ENCODE measurements at regions not wholly inside any gene's neighbourhood (a gene's known extent, or its start where the extent isn't known, plus 50 kb on each side); places are given as distances from the start of the nearest gene placed in this dataset.

DNA sequence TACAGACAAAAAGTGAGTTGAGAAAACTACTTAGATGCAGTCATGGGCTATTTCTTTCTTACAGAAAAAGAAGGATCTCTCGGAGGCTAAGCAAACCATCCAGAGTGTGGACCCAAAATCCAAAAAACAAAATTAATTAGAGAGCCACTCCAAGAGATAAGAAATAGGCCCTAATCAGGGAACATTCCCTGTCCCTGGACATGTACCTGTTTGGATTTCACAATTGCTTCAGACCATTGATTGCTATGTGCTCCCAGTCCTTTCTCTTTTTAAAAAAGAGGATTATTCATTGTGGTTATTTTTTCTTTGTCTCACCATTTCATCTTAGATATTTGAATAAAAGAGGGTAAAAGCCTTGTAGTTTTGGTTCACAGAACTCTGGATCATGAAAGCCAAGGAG lies 549.9 kb downstream of the ETNK1 start:
- Histone ChIP-seq H3K27me3 (replicated peaks; ENCODE audit: control insufficient read depth, insufficient read depth, low read length) (no peaks in the 10 kb centered on the region), H3K4me1 (no peaks in the 10 kb centered on the region), H3K36me3 (ENCODE audit: control insufficient read depth, insufficient read depth, low read length) (no peaks in the 10 kb centered on the region), H3K4me3 (ENCODE audit: low read depth, low read length) (no peak overlapping the region), H3K9me3 (no peaks in the 10 kb centered on the region)
- H3K27ac Mint-ChIP-seq (ENCODE audit: unreplicated experiment): no peak overlapping the region
- TF ChIP-seq, protein P1, sequence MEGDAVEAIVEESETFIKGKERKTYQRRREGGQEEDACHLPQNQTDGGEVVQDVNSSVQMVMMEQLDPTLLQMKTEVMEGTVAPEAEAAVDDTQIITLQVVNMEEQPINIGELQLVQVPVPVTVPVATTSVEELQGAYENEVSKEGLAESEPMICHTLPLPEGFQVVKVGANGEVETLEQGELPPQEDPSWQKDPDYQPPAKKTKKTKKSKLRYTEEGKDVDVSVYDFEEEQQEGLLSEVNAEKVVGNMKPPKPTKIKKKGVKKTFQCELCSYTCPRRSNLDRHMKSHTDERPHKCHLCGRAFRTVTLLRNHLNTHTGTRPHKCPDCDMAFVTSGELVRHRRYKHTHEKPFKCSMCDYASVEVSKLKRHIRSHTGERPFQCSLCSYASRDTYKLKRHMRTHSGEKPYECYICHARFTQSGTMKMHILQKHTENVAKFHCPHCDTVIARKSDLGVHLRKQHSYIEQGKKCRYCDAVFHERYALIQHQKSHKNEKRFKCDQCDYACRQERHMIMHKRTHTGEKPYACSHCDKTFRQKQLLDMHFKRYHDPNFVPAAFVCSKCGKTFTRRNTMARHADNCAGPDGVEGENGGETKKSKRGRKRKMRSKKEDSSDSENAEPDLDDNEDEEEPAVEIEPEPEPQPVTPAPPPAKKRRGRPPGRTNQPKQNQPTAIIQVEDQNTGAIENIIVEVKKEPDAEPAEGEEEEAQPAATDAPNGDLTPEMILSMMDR (IDR thresholded peaks at IDR 0.05; ENCODE audit: insufficient read depth in 1 of 2, low read depth in 1 of 2, low read length in 1 of 2, severe bottlenecking in 1 of 2, unreplicated experiment in 1 of 2): no peak
- ChIA-PET POLR2A (no interaction called here), CTCF (no interaction called here)
- H3K4me3 Mint-ChIP-seq (ENCODE audit: unreplicated experiment): no peak overlapping the region
- peaks cover 12% of the 10 kb centered on the region for H3K9me3 Mint-ChIP-seq (ENCODE audit: unreplicated experiment)
- no peak for DNase-seq
- no TSS peak for BruUV-seq (replicated peaks)
- H3K27me3 Mint-ChIP-seq (ENCODE audit: insufficient read depth, unreplicated experiment): peaks cover 8% of the 10 kb centered on the region
- intact Hi-C loops (cut with micrococcal nuclease; ENCODE audit: unreplicated experiment): no loop called here
- H3K4me1 Mint-ChIP-seq (ENCODE audit: low read depth, unreplicated experiment): no peaks in the 10 kb centered on the region
- H3K36me3 Mint-ChIP-seq (ENCODE audit: insufficient read depth, unreplicated experiment): no peaks in the 10 kb centered on the region

DNA sequence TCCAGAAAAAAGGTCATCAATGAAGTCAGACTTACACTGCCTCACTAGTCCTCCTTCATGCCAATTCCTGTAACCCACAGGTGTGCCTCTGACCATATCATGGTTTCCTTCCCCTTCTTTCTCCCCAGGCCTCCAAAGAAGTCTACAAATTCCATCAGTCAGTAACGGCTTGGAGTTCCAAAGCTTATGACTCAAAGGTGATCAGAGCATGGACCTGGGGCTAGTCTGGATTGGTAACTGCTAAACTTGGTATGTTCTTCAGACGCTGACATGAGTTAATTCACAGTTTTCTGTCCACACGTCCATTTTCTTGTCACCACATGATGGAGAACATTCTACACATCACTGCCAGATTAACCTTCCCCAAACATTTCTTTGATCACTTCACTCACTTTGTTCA lies 560.4 kb downstream of the ETNK1 start:
- H3K36me3 ChIP-seq (ENCODE audit: control insufficient read depth, insufficient read depth, low read length): no peaks in the 10 kb centered on the region
- no peaks in the 10 kb centered on the region for H3K9me3 Mint-ChIP-seq (ENCODE audit: unreplicated experiment)
- H3K4me1 Mint-ChIP-seq (ENCODE audit: low read depth, unreplicated experiment): no peaks in the 10 kb centered on the region
- no peak overlapping the region for H3K27ac Mint-ChIP-seq (ENCODE audit: unreplicated experiment)
- DNase-seq: no peak
- intact Hi-C loops (cut with micrococcal nuclease; ENCODE audit: unreplicated experiment): no loop called here
- H3K4me3 ChIP-seq (ENCODE audit: low read depth, low read length): no peak overlapping the region
- peaks cover 9% of the 10 kb centered on the region for H3K27me3 Mint-ChIP-seq (ENCODE audit: insufficient read depth, unreplicated experiment)
- no TSS peak for BruUV-seq (replicated peaks)
- no peaks in the 10 kb centered on the region for H3K4me1 ChIP-seq
- no peaks in the 10 kb centered on the region for H3K36me3 Mint-ChIP-seq (ENCODE audit: insufficient read depth, unreplicated experiment)
- H3K27me3 ChIP-seq (replicated peaks; ENCODE audit: control insufficient read depth, insufficient read depth, low read length): no peaks in the 10 kb centered on the region; the same call in none of the 2 replicates
- CTCF ChIA-PET: no interaction called here
- H3K4me3 Mint-ChIP-seq (ENCODE audit: unreplicated experiment): no peak overlapping the region
- TF ChIP-seq, protein P1 (IDR thresholded peaks at IDR 0.05; ENCODE audit: insufficient read depth in 1 of 2, low read depth in 1 of 2, low read length in 1 of 2, severe bottlenecking in 1 of 2, unreplicated experiment in 1 of 2): no peak
- no peaks in the 10 kb centered on the region for H3K9me3 ChIP-seq
- POLR2A ChIA-PET: no interaction called here

GRCh38 chr12:23186950-23187349 lies 562.0 kb downstream of the ETNK1 start:
- Mint-ChIP-seq H3K27me3 (ENCODE audit: insufficient read depth, unreplicated experiment) (peaks cover 5% of the 10 kb centered on the region), H3K36me3 (ENCODE audit: insufficient read depth, unreplicated experiment) (no peaks in the 10 kb centered on the region), H3K4me1 (ENCODE audit: low read depth, unreplicated experiment) (no peaks in the 10 kb centered on the region), H3K4me3 (ENCODE audit: unreplicated experiment) (no peak overlapping the region), H3K9me3 (ENCODE audit: unreplicated experiment) (no peaks in the 10 kb centered on the region), H3K27ac (ENCODE audit: unreplicated experiment) (no peak overlapping the region)
- Histone ChIP-seq H3K4me3 (ENCODE audit: low read depth, low read length) (no peak overlapping the region), H3K36me3 (ENCODE audit: control insufficient read depth, insufficient read depth, low read length) (no peaks in the 10 kb centered on the region), H3K4me1 (no peaks in the 10 kb centered on the region), H3K27me3 (replicated peaks; ENCODE audit: control insufficient read depth, insufficient read depth, low read length) (no peaks in the 10 kb centered on the region; the same call in 1 of the 2 replicates), H3K9me3 (no peaks in the 10 kb centered on the region)
- CTCF ChIA-PET: no interaction called here
- no TSS peak for BruUV-seq (replicated peaks)
- DNase-seq: no peak
- TF ChIP-seq, protein P1 (IDR thresholded peaks at IDR 0.05; ENCODE audit: insufficient read depth in 1 of 2, low read depth in 1 of 2, low read length in 1 of 2, severe bottlenecking in 1 of 2, unreplicated experiment in 1 of 2): no peak
- intact Hi-C loops (cut with micrococcal nuclease; ENCODE audit: unreplicated experiment): no loop called here
- POLR2A ChIA-PET: no interaction called here

Measured in Caco-2 (cell line).